Stimulated activated CD4-positive, alpha-beta T cell treated with anti-CD3 and anti-CD28 coated beads, Interleukin-15, amount 100 ng/mL, for 48 hours (primary cell): ENCODE measurements at regions not wholly inside any gene's neighbourhood (a gene's known extent, or its start where the extent isn't known, plus 50 kb on each side); places are given as distances from the start of the nearest gene placed in this dataset.
"Not testable (repeated sequence)": the region's sequence is repeated elsewhere in the genome, so short reads cannot be mapped to it uniquely, and the experiment has no call there.

Experiments
- DNase-seq, 2 donors: peaks; one replicate each; pipeline ENCODE4 v3.0.0-alpha.2; 2020; ENCODE audit warnings: low read depth in 2 of 2

- DNase-seq: no peak
Measured at GRCh38 chr16:35749253-35750141, 2290.1 kb downstream of the TP53TG3F start.

GRCh38 chr16:35750157-35750689 is 2290.8 kb downstream of the TP53TG3F start:
- no peak for DNase-seq

GRCh38 chr16:35750701-35751104 is 2291.3 kb downstream of the TP53TG3F start:
- DNase-seq: no peak

- DNase-seq: no peak
Measured at GRCh38 chr16:35751191-35751941, 2292.0 kb downstream of the TP53TG3F start.

DNA sequence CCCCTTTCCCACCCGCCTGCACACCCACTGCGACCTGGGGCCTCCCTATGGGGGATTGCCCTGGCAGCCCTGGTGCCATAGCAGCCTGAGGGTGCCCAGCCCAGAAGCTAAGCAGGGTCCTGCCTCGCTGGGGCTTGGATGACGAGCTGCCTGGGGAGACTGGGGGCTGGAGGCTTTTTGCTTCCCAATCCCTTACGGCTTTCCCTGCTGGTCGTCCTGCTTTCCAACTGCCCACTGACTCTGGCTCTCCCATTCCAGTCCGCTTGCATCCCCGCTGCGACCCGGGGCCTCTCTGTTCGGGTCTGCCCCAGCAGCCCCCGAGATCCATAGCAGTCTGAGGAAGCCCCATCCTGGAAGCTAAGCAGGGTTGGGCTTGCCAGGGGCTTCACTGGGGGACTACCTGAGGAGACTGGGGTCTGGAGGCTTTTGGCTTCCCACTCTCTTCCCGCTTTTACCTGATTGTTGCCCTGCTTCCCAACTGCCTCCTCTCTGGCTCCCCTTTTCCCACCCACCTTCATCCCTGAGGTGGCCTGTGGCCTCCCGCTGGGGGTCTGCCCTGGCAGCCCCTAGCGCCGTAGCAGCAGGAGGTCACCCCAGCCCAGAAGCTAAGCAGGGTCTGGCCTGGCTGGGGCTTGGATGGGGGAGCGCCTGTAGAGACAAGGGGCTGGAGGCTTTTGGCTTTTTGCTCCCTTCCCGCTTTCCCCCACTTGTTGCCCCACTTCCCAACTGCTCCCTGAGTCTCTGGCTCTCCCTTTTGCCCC is 2292.8 kb downstream of the TP53TG3F start:
- DNase-seq: no peak

GRCh38 chr16:35752773-35753558 is 2293.6 kb downstream of the TP53TG3F start:
- no peak for DNase-seq

DNA sequence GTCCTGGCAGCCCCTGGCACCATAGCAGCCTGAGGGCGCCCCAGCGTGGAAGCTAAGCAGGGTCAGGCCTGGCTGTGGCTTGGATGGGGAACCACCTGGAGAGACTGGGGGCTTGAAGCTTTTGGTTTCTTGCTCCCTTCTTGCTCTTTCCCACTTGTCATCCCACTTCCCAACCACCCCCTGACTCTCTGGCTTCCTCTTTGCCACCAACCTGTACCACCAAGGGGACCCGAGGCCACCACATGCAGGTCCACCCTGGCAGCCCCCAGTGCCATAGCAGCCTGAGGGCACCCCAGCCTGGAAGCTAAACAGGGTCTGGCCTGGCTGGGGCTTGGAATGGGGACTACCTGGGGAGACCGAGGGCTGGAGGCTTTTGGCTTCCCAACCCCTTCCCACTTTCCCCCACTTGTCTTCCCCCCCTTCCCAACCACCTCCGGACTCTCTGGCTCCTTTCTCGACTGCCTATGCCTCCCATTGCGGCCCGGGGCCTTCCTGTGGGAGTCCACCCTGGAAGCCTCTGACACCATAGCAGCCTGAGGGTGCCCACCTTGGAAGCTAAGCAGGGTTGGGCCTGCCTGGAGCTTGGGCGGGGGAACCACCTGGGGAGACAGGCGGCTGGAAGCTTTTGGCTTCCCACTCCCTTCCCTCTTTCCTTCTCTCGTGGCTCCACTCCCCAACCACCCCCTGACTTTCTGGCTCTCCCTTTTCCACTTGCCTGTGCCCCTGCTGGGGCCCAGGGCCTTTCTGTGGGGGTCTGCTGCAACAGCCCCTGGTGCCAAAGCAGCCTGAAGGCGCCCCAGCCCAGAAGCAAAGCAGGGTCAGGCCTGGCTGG is 2294.4 kb downstream of the TP53TG3F start:
- no peak for DNase-seq

GRCh38 chr16:35754391-35755369 is 2295.3 kb downstream of the TP53TG3F start:
- no peak for DNase-seq

- DNase-seq: no peak
Measured at GRCh38 chr16:35788381-35788780, 2329.0 kb downstream of the TP53TG3F start.

DNA sequence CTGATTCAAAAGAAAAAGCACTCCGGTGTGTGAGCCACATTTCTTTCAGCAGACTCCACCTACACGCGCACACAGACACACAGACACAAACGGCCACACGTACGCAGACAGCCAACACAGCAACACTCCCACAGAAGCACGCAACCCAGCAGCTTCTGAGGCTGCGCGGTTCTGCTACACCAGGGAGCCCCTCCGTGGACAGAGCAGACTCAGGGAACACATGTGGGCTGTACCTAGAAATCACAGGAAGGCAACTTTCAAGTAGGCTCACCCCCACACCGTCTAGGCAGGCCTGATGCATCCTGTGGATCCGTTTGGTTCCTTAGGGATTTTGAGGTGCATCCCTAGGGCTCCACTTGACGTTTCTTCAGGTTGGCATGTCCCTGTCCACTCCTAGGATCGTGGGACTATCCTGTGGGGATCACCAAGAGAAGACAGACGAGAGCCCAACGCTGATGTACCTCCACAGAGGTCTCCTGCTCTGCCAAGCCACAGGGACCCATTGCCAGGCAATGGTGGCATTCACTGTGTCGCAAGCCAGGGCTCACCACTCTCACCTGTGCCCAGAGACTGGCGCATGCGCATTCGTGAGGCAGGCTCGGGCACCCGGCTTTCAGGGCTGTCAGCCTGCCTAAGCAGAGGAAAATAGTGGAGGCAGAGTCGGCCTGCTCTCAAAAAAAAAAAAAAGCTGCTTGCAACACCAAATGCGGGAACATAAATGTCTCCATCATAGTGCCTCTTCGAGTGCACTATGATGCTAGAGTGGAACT is 2333.3 kb downstream of the TP53TG3F start:
- DNase-seq: no peak

- no peak for DNase-seq
Measured at GRCh38 chr16:35793601-35794000, 2334.2 kb downstream of the TP53TG3F start.

- no peak for DNase-seq
Measured at GRCh38 chr16:35794896-35795295, 2335.5 kb downstream of the TP53TG3F start.

- no peak for DNase-seq
Measured at GRCh38 chr16:35795361-35796029, 2336.1 kb downstream of the TP53TG3F start.

DNA sequence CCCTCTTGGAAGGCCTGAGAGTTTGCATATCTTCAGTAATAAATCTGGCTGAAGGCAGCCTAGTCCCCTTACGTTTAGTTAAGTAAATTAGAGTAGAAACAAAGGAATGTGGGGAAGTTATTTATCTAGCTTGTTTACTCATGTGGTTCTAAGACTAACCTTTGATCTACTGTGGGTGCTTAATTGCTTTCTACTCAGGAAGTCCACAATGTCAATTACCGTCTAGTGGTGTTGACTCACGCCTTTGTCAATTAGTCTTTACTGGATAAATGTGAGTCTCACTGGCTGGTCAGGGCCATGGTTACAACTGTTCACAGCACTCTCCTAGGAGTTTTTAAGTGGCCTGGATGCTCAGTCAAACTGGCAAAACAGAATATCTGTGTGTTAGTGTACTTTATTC is 2338.4 kb downstream of the TP53TG3F start:
- no peak for DNase-seq

- DNase-seq: no peak
Measured at GRCh38 chr16:35798885-35799426, 2339.5 kb downstream of the TP53TG3F start.

DNA sequence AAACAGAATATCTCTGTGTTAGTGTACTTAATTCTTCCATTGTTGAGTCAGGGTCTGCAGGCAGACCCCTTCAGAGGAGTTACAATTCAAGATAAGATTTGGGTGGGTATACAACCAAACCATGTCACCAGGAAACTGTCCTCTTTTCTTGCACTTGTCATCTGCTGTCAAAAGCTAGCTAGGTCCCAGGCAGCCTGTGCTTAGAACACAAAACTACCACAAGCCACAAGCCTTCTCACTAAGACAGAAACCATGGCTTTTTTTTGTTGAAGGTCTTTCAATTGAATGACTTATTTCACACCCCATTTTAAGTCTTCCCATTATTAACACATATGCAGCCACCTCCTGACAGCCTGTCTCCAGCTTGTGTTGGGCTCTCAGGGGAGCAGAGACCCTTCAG is 2345.1 kb downstream of the TP53TG3F start:
- not testable (repeated sequence) for DNase-seq

- DNase-seq: no peak
Measured at GRCh38 chr16:35823342-35823741, 2363.9 kb downstream of the TP53TG3F start.
